Upper lobe of right lung (tissue), 1 donor: ENCODE measurements at regions not wholly inside any gene's neighbourhood (a gene's known extent, or its start where the extent isn't known, plus 50 kb on each side); places are given as distances from the start of the nearest gene placed in this dataset.
"Not testable (repeated sequence)": the region's sequence is repeated elsewhere in the genome, so short reads cannot be mapped to it uniquely, and the experiment has no call there.

Experiments used
- ATAC-seq: fragments of 200-7000 bp; cut with Tn5 transposase; one replicate; pipeline ENCODE4 v1.9.1; 2020; ENCODE audit warnings: mild to moderate bottlenecking, moderate library complexity
- DNase-seq: peaks from one replicate; pipeline ENCODE4 v3.0.0-alpha.2; 2020
- H3K27ac ChIP-seq: fragments of 200-600 bp; one replicate; pipeline ENCODE4 v1.8.0; 2022
- H3K27me3 ChIP-seq: fragments of 200-600 bp; one replicate; pipeline ENCODE4 v1.8.0; 2022; ENCODE audit warnings: mild to moderate bottlenecking
- H3K36me3 ChIP-seq: fragments of 200-600 bp; one replicate; pipeline ENCODE4 v1.8.0; 2022
- H3K4me1 ChIP-seq: fragments of 200-600 bp; one replicate; pipeline ENCODE4 v1.8.0; 2022
- H3K4me3 ChIP-seq: fragments of 200-600 bp; one replicate; pipeline ENCODE4 v1.8.0; 2022; ENCODE audit warnings: mild to moderate bottlenecking
- H3K9me3 ChIP-seq: fragments of 200-600 bp; one replicate; pipeline ENCODE4 v1.8.0; 2022
- intact Hi-C: fragments of 100-400 bp; cut with DNase I; formaldehyde crosslinking; loops from one replicate; pipeline ENCODE4 v1.11.0; 2022
- TF ChIP-seq, protein P1 (sequence below): fragments of 200-600 bp; IDR thresholded peaks from one replicate; pipeline ENCODE4 v1.8.0; 2022; ENCODE audit warnings: antibody characterized with exemption
- donor health status: DM: no; HTN: yes; CAD: no; lungs with severe emphysema.

DNA sequence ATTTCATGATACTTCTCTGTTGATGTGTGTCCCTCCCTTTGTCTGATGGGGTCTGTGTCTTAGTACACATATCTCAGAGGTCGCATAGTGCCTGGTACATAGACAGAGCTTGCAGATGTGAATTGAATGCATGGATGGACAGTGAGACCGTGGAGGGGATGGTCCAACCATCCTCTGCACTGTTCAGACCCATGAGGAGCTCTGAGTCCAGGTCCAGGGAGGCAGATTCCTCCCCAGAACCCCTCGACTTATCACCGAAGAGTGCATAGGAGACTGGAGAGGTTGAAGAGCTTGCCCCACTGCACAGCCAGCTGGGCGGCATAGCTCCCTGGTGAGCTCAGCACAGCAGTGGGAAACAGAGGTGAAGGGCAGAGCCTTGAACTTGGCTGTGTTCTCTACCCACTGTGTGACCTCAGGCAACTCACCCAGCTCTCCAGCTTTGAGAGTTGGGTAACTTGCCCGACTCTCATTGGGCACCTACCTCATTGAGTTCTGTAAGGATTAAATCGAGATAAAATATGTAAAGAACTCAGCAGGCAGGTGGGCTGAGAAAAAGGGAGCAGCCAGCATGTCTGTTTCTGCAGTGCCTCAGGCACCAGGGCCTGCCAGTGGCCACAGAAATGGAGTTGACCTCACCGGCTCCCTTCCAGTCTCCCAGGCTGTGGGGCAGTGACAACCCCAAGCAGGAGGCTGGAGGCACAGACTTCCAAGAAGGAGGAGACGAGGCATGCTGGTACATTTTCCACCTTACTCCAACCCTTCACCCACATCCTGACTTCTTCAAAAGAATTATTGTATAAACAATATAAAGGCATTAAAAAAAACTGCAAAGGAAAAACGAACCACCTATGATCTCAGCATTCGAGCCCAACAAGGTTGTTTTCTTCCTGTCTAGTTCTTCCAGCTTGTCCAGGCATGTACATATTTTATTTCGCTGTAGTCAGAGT, 54.1 kb upstream of the TFRC start:
- TF ChIP-seq, protein P1, sequence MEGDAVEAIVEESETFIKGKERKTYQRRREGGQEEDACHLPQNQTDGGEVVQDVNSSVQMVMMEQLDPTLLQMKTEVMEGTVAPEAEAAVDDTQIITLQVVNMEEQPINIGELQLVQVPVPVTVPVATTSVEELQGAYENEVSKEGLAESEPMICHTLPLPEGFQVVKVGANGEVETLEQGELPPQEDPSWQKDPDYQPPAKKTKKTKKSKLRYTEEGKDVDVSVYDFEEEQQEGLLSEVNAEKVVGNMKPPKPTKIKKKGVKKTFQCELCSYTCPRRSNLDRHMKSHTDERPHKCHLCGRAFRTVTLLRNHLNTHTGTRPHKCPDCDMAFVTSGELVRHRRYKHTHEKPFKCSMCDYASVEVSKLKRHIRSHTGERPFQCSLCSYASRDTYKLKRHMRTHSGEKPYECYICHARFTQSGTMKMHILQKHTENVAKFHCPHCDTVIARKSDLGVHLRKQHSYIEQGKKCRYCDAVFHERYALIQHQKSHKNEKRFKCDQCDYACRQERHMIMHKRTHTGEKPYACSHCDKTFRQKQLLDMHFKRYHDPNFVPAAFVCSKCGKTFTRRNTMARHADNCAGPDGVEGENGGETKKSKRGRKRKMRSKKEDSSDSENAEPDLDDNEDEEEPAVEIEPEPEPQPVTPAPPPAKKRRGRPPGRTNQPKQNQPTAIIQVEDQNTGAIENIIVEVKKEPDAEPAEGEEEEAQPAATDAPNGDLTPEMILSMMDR = no peak
- intact Hi-C loops = no loop called here
- Histone ChIP-seq H3K27ac (peak overlapping the region; percentile 74), H3K36me3 (no peaks in the 10 kb centered on the region), H3K27me3 (no peaks in the 10 kb centered on the region), H3K4me1 (no peaks in the 10 kb centered on the region), H3K4me3 (no peak overlapping the region), H3K9me3 (no peaks in the 10 kb centered on the region)
- DNase-seq (peak; percentile 82), ATAC-seq (peak; percentile 97)

DNA sequence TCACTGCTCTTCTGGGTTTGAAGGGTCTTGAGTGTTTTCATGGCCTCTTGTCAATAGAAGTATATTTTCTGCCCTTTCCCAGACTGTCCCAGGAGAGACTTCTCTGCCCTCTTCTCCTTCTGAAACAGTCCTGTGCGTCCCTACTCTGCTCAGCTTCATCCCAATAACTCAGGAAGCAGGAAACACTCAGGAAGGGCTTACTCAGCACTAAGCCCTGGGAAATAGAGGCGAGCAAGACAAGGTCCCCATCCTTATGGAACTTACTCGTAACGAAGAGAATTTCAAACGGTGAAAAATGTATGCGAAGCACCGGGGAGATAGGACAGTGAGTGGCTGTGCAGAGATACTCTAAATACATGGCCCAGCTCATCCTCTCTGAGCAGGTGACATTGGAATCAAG, 52.8 kb upstream of the TFRC start:
- no peaks in the 10 kb centered on the region for H3K9me3 ChIP-seq

DNA sequence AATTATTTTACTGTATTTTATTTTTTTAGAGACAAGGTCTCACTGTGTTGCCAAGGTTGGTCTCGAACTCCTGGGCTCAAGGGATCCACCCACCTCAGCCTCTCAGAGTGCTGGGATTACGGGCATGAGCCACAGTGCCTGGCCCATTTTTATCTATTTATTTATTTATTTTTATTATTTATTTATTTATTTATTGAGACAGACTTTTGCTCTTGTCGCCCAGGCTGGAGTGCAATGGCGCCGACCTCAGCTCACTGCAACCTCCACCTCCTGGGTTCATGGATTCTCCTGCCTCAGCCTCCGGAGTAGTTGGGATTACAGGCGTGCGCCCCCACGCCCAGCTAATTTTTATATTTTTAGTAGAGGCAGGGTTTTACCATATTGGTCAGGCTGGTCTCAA, 52.0 kb upstream of the TFRC start:
- DNase-seq, H3K27me3 ChIP-seq, H3K4me1 ChIP-seq, intact Hi-C loops, ATAC-seq, H3K9me3 ChIP-seq, H3K36me3 ChIP-seq, H3K4me3 ChIP-seq, H3K27ac ChIP-seq: not testable (repeated sequence)

More for the DNA sequence above, 52.8 kb upstream of the TFRC start:
- no peak overlapping the region for H3K4me3 ChIP-seq
- intact Hi-C loops = no loop called here
- DNase-seq (no peak), ATAC-seq (no peak)
- peak overlapping the region; percentile 74 for H3K27ac ChIP-seq
- no peaks in the 10 kb centered on the region for H3K4me1 ChIP-seq
- H3K27me3 ChIP-seq = no peaks in the 10 kb centered on the region
- no peaks in the 10 kb centered on the region for H3K36me3 ChIP-seq
- TF ChIP-seq, protein P1 = no peak

DNA sequence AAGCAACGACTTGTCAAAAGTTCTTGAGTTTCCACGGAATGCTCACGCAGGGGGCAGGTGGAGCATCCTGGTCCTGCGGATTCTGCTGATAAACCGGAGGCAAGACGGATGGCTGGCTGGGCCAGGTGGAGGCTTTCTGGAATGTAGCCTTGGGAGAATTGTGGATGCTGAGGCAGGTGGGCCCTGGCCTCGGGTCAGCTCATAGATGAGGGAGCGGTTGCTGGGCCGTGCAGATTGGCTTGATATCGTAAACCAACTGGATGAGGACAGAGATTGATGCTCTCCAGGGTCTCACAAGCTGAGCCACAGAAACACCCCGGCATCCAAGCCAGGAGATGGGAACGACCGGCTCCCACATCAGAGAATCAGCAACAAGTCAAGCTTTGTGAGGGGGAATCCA, 50.0 kb upstream of the TFRC start:
- no peaks in the 10 kb centered on the region for H3K4me1 ChIP-seq
- DNase-seq (no peak), ATAC-seq (no peak)
- intact Hi-C loops = no loop called here
- H3K4me3 ChIP-seq = no peak overlapping the region
- TF ChIP-seq, protein P1 = no peak
- H3K9me3 ChIP-seq = no peaks in the 10 kb centered on the region
- no peak overlapping the region for H3K27ac ChIP-seq
- H3K27me3 ChIP-seq = no peaks in the 10 kb centered on the region
- no peaks in the 10 kb centered on the region for H3K36me3 ChIP-seq
